ENCODE measurements at regions not wholly inside any gene's neighbourhood (a gene's known extent, or its start where the extent isn't known, plus 50 kb on each side); places are given as distances from the start of the nearest gene placed in this dataset.

- DNase-seq (ENCODE audit: low spot score) (no peak), ATAC-seq (no peak)
- no peaks in the 10 kb centered on the region for H3K36me3 Mint-ChIP-seq (ENCODE audit: low read depth)
- TF ChIP-seq ZNF462 (CRISPR knock-in tag; IDR thresholded peaks at IDR 0.05): no peak
- TF ChIP-seq EZH2phosphoT487 (IDR thresholded peaks at IDR 0.05; ENCODE audit: unreplicated experiment): no peak
- Histone ChIP-seq H3K9me2 (ENCODE audit: insufficient read depth) (peaks cover 5% of the 10 kb centered on the region; the same call in 1 of the 2 replicates), H3K4me2 (no peak overlapping the region), H3K27me3 (ENCODE audit: insufficient read depth) (no peaks in the 10 kb centered on the region), H3K36me3 (ENCODE audit: insufficient read depth) (no peaks in the 10 kb centered on the region), H2AFZ (no peak overlapping the region), H3K4me1 (ENCODE audit: insufficient read depth) (no peaks in the 10 kb centered on the region), H3K4me3 (no peak overlapping the region), H4K20me1 (replicated peaks; ENCODE audit: insufficient read depth) (no peaks in the 10 kb centered on the region), H3K27ac (ENCODE audit: low read depth) (no peak overlapping the region), H3F3A (replicated peaks; ENCODE audit: low read depth) (no peaks in the 10 kb centered on the region), H3K79me2 (replicated peaks; ENCODE audit: insufficient read depth) (no peaks in the 10 kb centered on the region)
- no peaks in the 10 kb centered on the region; the same call in 2 of the 3 replicates for H3K9me3 Mint-ChIP-seq
- H3K4me1 Mint-ChIP-seq: no peaks in the 10 kb centered on the region; the same call in 2 of the 3 replicates
- no peak overlapping the region for H3K27ac Mint-ChIP-seq
- no peak overlapping the region for H3K4me3 Mint-ChIP-seq
- peaks cover 1% of the 10 kb centered on the region for H3K27me3 Mint-ChIP-seq (ENCODE audit: insufficient read depth, low read depth, poor library complexity)
These were observed 239.4 kb upstream of the SKOR2 start for GRCh38 chr18:47490882-47491281.

- H3K36me3 Mint-ChIP-seq (ENCODE audit: low read depth): no peaks in the 10 kb centered on the region
- H3K4me2 ChIP-seq: no peak overlapping the region
- no peaks in the 10 kb centered on the region for H3F3A ChIP-seq (replicated peaks; ENCODE audit: low read depth)
- no peaks in the 10 kb centered on the region for H4K20me1 ChIP-seq (replicated peaks; ENCODE audit: insufficient read depth)
- peak; percentile 23 for DNase-seq (ENCODE audit: low spot score)
- no peak overlapping the region for H3K27ac ChIP-seq (ENCODE audit: low read depth)
- H3K4me3 ChIP-seq: no peak overlapping the region
- no peaks in the 10 kb centered on the region for H3K27me3 ChIP-seq (ENCODE audit: insufficient read depth)
- no peak overlapping the region for H2AFZ ChIP-seq
- H3K4me1 ChIP-seq (ENCODE audit: insufficient read depth): no peaks in the 10 kb centered on the region
- peaks cover 5% of the 10 kb centered on the region; the same call in 1 of the 2 replicates for H3K9me2 ChIP-seq (ENCODE audit: insufficient read depth)
- H3K79me2 ChIP-seq (replicated peaks; ENCODE audit: insufficient read depth): no peaks in the 10 kb centered on the region
- H3K27ac Mint-ChIP-seq: no peak overlapping the region
- peak; percentile 92 for ATAC-seq
- H3K36me3 ChIP-seq (ENCODE audit: insufficient read depth): no peaks in the 10 kb centered on the region
- peaks cover 3% of the 10 kb centered on the region; the same call in 2 of the 3 replicates for H3K4me1 Mint-ChIP-seq
- no peak overlapping the region for H3K4me3 Mint-ChIP-seq
- H3K27me3 Mint-ChIP-seq (ENCODE audit: insufficient read depth, low read depth, poor library complexity): peaks cover 1% of the 10 kb centered on the region
- no peaks in the 10 kb centered on the region for H3K9me3 Mint-ChIP-seq
- no peak for TF ChIP-seq ZNF462 (CRISPR knock-in tag; IDR thresholded peaks at IDR 0.05)
- TF ChIP-seq CTCF (conservative IDR thresholded peaks at IDR 0.05; ENCODE audit: low read depth in 2 of 2): 0 out of 4 replicates have a peak, but pooled peaks of 1 of the 2 experiments have one; percentile 11
These were observed 233.8 kb upstream of the SKOR2 start for GRCh38 chr18:47485221-47485797.
